GM20000 (cell line): ENCODE measurements at regions not wholly inside any gene's neighbourhood (a gene's known extent, or its start where the extent isn't known, plus 50 kb on each side); places are given as distances from the start of the nearest gene placed in this dataset.

ENCODE experiments used
- DNase-seq: peaks from one replicate; pipeline ENCODE4 v3.0.0; 2012; ENCODE audit warnings: low spot score
- CTCF ChIP-seq: IDR thresholded peaks from 2 replicates; pipeline ENCODE4 v1.5.1; 2012; ENCODE audit warnings: mild to moderate bottlenecking, control low read depth; ENCODE audit errors: extremely low read depth, missing control alignments

DNA sequence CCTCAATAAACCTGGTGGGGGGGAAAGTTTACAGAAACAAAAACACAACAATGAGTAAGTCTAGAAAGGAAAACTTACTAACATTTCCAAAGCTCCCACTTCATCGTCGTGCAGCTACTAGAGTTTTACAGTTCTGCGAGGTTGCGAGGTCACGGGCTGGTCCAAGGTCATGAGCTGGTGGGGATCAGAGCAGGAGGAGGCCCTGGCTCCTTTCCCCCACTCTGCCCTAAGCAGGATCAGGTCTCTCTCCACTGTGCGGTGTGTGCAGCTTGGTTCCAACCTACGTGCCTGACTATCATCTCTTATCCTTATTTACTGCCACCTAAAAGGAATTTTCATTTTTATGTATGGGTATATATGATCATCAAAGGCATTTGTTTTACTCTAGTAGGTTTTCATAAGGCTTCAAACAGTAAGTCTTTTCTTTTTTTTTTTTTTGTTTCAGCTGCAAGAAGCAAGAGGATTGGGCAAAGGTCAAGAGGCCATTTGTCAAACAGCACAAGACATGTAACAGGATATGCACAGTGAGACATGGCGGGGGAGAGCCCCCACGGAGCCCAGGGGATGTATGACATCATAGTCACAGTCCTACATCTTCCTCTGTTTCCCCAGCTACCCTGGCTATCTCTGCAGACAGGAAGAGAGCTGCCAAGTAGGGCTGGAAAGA lies 76.6 kb upstream of the POMP start:
- DNase-seq = peak; percentile 52
- no peak for TF ChIP-seq CTCF

DNA sequence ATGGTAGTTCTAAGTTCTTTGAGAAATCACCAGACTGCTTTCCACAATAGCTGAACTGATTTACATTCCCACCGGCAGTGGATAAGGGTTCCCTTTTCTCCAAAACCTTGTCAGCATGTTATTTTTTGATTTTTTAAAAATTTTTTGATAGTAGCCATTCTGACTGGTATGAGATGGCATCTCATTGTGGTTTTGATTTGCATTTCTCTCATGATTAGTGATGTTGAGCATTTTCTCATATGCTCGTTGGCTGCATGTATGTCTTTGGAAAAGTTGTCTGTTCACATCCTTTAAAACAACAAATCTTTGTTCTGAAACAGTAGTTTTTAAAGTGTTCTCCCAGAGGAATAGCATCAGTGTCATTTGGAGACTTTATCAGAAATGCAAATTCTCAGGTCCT lies 77.5 kb upstream of the POMP start:
- no peak for DNase-seq
- no peak for TF ChIP-seq CTCF

- no peak for DNase-seq
- no peak for TF ChIP-seq CTCF
Measured at GRCh38 chr13:28579736-28580135, 79.2 kb upstream of the POMP start.

- TF ChIP-seq CTCF = no peak
- no peak for DNase-seq
Measured at GRCh38 chr13:28579322-28579721, 79.6 kb upstream of the POMP start.

GRCh38 chr13:28576067-28576466 lies 81.1 kb upstream of the FLT1 start:
- DNase-seq = no peak
- no peak for TF ChIP-seq CTCF

DNA sequence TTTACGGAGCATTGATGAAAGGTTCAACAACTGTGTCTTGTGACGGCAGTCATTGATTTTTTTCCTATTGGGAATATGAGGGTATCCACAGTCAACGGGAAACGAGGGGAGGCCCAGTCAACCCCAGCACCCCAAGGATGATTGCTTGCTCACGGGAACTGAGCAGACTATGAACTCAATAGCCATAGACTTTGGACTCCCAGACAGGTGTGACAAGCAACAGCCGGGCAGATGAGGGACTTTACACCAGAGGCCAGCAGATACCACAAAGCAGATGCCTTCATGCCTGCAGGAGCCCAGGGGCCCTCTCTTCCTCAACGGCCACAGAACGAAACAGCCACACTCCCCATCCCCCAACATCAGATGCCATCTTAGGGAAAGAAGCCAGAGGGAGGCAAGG lies 80.3 kb upstream of the FLT1 start:
- TF ChIP-seq CTCF = no peak
- no peak for DNase-seq

- TF ChIP-seq CTCF = no peak
- no peak for DNase-seq
Measured at GRCh38 chr13:28574617-28575142, 79.8 kb upstream of the FLT1 start.
